ENCODE measurements at regions not wholly inside any gene's neighbourhood (a gene's known extent, or its start where the extent isn't known, plus 50 kb on each side); places are given as distances from the start of the nearest gene placed in this dataset.
"Not testable (repeated sequence)": the region's sequence is repeated elsewhere in the genome, so short reads cannot be mapped to it uniquely, and the experiment has no call there.

DNA sequence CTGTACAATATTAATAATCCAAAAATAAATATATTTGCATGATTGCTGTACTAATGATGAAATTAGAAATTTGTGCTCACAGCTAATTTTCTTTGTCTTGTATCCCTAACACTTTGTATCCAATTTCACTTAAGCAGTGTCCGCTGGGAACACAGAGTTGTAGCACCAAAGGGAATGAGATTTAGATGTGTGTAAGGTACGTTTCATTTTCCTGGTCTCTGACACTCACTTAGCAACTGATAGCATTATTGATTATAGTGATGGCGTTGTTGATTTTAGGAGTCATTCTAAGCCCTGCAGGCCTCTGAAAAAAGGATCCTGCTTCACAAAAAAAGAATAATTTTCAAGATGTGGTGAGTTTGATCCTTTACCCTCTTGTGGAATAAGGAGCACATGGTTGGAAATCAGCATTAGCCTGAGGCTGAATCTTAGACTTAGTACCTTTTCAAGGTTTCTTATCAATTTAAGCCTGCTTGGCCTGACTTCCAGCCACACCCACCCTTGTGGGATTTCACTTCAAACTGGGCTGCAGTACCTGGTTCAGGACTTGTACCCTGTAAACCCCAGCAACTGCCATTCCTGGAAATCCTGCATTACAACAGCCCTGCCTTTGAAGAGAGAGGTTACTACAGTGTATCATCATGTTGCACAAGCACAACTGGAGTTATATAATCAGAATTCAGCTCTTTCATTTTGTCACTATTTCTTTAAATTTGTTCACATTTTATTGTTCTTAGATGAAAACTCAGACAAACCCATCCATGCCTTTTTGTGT, 116.2 kb downstream of the RND3 start:
- no peak for DNase-seq (ENCODE audit: low spot score)

DNA sequence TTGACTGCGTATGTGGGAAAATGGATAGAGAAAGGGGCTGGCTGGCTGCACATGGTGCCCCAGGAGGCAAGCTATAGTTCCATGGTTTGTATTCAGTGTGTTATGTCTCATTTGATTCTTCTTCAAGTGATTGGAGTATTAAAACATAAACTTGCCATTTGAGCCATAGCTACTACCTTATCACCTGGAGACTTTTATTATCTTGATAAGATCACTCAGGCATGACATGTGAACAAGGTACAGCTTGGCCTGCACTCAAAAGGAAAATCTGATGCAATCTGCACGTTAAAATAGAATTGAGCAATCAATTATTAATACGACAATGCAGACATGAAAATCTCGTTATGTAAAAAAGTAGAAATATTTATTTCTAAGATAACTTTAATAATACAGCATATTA, 116.9 kb downstream of the RND3 start:
- no peak for DNase-seq (ENCODE audit: low spot score)

GRCh38 chr2:150369862-150370261, 117.6 kb downstream of the RND3 start:
- no peak for DNase-seq (ENCODE audit: low spot score)

DNA sequence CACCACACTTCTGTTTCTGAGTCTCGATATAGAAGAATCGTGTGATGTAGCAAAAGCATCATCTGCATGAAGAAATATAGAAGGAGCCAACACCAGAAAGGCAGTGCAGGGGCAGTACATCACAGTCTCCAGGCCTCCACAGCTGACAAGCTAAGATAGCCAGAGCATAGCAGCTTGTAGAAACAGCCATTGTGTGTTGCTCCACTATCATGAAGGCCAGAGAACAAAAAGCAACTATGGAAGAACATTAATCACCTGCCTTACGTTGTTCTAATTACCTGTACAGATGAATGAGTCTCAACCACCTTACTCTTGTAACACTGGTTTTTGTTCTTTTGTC, 129.0 kb downstream of the RND3 start:
- no peak for DNase-seq (ENCODE audit: low spot score)

DNA sequence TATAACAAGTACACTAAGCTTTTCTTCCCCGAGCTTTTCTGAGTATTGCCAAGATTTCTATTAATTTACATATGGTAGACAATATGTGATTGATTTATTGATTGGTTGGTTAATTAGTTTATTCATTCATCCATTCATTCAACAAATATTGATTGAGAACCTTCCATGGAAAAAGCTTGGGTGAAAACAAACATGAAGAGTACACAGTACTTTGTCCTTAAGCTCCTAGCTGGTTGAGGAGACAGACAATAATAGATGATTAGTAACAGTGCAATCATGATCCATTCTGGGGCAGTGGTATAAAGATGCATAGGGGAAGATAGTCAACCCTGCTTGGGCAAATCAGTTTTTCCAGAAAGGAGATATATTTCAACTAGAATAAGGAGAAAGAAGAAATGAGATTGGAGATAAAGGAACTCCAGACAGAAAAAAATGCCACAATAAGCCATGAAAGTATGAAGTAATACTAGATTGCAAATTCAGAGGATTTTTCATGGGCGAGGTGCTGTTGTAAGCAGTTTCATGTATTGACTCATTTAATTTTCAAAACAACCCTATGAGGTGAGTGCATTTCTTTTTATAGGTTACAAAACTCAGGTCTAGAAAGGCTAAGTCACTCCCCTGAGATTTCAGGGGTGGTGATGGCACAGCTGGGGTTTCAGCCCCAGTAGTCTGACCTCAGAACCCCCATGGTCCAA, 129.5 kb downstream of the RND3 start:
- DNase-seq (ENCODE audit: low spot score), result no peak

DNA sequence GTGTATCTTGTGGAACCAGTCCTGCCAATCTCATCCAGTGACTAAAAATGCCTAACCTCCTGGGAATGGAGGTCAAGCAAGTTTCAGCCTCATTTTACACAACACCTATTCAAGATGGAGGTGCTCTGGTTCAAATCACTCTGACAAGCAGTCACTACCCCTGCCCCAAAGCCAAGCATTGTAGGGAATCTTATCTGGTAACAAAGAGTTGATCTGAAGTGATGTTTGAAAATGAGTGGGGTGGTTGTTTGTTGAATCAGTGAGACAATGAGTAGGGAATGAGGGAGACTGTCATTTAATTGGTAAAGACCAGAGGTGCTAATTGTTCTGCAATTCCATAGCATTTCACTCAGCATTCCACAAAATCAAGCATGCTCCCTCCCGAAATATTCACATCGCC, 132.0 kb downstream of the RND3 start:
- DNase-seq (ENCODE audit: low spot score), result no peak

GRCh38 chr2:150353376-150353775, 134.1 kb downstream of the RND3 start:
- DNase-seq (ENCODE audit: low spot score), result no peak

DNA sequence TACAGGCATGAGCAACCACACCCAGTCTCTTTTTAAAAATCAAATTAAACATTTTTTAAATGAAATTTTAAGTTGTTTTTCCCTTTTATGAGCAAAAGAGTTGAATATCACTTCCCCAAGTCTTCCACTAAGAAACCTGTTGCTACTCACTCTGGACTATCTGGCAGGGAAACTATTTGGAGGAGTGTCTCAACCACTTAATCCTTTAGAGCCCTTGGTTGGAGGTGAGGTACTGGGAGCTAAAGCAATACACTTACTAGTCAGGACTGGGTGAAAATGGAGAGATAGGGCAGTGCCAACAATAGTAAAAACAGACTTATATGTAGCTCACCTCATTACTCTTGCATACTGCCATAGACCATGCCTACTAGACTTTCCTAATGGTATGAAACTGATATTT, 135.5 kb downstream of the RND3 start:
- DNase-seq (ENCODE audit: low spot score), result no peak

DNA sequence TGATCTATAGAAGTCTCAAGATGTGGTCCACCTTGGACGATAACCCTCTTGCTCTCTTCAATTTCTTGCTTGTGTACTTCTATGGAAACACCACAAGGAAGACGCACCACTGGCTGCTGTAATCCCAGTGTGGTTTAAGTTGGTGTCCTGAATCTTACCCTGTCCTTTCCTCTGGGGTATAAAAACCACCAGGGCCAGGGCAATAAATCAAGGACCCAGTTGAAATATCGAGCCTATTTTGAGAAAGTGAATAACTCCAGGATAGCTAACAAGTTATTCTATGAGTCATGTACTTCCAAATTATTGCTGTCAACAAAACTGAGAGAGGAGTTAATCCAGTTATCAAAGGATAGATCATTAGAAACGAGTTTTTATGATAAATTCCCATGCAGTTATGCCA, 137.0 kb downstream of the RND3 start:
- DNase-seq (ENCODE audit: low spot score), result no peak

DNA sequence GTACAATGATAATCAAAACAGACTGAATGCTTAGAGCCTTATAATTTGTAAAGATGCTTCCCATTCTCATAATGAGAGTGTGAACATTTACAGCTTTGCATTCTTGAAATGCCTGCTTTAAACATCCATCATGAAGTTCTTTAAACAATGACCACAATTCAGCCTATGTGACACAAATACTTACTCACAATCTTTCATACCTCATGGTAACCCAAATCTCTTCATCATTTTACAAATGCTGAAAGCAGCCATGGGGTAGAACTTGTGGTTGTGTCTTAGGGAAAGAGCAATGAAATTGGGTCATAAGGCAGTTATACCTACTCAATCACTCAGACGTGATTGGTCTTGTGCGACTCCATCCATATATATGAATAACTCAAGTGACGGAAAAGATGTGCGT, 140.7 kb downstream of the RND3 start:
- no peak for DNase-seq (ENCODE audit: low spot score)

- DNase-seq (ENCODE audit: low spot score), result no peak
Measured at GRCh38 chr2:150341982-150342680, 145.3 kb downstream of the RND3 start.

- no peak for DNase-seq (ENCODE audit: low spot score)
Measured at GRCh38 chr2:150339951-150340350, 147.5 kb downstream of the RND3 start.

- no peak for DNase-seq (ENCODE audit: low spot score)
Measured at GRCh38 chr2:150339282-150339681, 148.2 kb downstream of the RND3 start.

DNA sequence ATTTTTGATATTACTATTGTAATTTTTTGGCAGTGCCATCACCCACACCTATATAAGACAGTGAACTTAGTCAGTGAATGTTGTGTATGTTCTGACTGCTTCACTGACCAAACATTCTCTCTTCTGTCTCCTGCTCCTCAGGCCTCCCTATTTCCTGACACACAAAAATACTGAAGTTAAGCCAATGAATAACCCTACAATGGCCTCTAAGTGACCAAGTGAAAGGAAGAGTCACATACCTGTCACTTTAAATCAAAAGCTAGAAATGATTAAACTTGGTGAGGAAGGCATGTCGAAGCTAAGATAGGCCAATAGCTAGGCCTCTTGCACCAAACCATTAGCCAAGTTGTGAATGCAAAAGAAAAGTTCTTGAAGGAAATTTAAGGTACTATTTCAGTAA, 151.9 kb downstream of the RND3 start:
- DNase-seq (ENCODE audit: low spot score), result no peak

DNA sequence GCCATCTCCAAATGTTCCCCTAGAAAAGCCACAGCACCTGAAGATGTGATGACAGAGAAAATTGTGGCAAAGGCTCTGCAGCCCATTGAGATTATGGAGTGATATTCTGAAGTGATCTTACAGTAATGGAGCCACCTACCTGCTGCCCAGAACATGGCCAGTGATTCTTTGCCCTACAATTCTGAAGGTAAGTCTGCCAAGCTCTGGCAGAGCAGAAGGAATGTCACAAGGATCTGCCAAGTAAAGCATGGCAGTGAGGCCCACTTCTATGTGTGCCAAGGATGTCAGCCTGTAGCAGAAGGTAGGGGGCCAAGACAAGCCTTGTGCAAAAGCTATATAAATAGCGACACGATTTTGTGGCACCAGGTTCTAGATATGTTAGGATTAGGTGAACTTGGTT, 155.1 kb downstream of the RND3 start:
- no peak for DNase-seq (ENCODE audit: low spot score)

GRCh38 chr2:150327564-150328489, 159.6 kb downstream of the RND3 start:
- DNase-seq (ENCODE audit: low spot score), result peak; percentile 21

GRCh38 chr2:150325656-150326314, 161.7 kb downstream of the RND3 start:
- DNase-seq (ENCODE audit: low spot score), result no peak

- DNase-seq (ENCODE audit: low spot score), result not testable (repeated sequence)
Measured at GRCh38 chr2:150323071-150323470, 164.4 kb downstream of the RND3 start.

DNA sequence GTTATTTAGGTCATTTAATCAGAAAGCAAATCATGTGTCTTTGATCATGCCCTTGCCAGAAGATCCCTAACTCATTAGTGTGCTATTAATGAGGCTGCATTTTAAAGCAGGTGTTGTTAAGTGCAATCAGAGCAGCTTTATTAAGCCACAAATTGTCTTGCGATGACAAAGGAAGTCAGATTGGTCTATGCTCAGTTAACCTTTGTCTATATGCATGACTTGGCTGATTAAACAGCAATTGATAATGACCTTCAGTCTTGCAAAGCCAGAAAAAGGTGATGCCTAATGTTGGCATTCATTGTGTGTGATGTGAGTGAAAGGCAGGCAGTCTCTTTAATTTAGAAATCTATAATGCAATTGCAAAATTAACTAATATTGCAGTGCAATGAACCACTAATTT, 166.9 kb downstream of the RND3 start:
- no peak for DNase-seq (ENCODE audit: low spot score)

GRCh38 chr2:150319658-150320555, 167.6 kb downstream of the RND3 start:
- no peak for DNase-seq (ENCODE audit: low spot score)

GRCh38 chr2:150319085-150319484, 168.4 kb downstream of the RND3 start:
- no peak for DNase-seq (ENCODE audit: low spot score)
